ENCODE measurements at regions not wholly inside any gene's neighbourhood (a gene's known extent, or its start where the extent isn't known, plus 50 kb on each side); places are given as distances from the start of the nearest gene placed in this dataset.
A peak's percentile ranks its signal among the peaks of the same experiment; 100 is the strongest.

GRCh38 chr2:65919550-65920188, 487.3 kb upstream of the SPRED2 start:
- no peak overlapping the region for H3K4me2 ChIP-seq (ENCODE audit: insufficient read depth, low read length)
- no peaks in the 10 kb centered on the region for H3K36me3 ChIP-seq (ENCODE audit: insufficient read depth, low read length)
- H3K9ac ChIP-seq (ENCODE audit: low read depth, low read length) = no peak overlapping the region
- no peak overlapping the region for H3K4me3 ChIP-seq (ENCODE audit: low read depth in 1 of 2, low read length in 2 of 2)
- no peaks in the 10 kb centered on the region for H4K20me1 ChIP-seq (ENCODE audit: insufficient read depth, low read length)
- no peak for ATAC-seq (ENCODE audit: insufficient read depth, low read depth)
- H3K9me3 ChIP-seq (ENCODE audit: insufficient read depth, low read length, severe bottlenecking) = no peaks in the 10 kb centered on the region
- H3K79me2 ChIP-seq (ENCODE audit: insufficient read depth, low read length) = no peaks in the 10 kb centered on the region
- no peak for DNase-seq
- H2AFZ ChIP-seq (ENCODE audit: low read depth, low read length) = no peak overlapping the region
- TF ChIP-seq EZH2 (IDR thresholded peaks at IDR 0.05; ENCODE audit: borderline replicate concordance, low read depth, low read length, severe bottlenecking) = no peak
- TF ChIP-seq, protein P1, sequence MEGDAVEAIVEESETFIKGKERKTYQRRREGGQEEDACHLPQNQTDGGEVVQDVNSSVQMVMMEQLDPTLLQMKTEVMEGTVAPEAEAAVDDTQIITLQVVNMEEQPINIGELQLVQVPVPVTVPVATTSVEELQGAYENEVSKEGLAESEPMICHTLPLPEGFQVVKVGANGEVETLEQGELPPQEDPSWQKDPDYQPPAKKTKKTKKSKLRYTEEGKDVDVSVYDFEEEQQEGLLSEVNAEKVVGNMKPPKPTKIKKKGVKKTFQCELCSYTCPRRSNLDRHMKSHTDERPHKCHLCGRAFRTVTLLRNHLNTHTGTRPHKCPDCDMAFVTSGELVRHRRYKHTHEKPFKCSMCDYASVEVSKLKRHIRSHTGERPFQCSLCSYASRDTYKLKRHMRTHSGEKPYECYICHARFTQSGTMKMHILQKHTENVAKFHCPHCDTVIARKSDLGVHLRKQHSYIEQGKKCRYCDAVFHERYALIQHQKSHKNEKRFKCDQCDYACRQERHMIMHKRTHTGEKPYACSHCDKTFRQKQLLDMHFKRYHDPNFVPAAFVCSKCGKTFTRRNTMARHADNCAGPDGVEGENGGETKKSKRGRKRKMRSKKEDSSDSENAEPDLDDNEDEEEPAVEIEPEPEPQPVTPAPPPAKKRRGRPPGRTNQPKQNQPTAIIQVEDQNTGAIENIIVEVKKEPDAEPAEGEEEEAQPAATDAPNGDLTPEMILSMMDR (IDR thresholded peaks at IDR 0.05; ENCODE audit: borderline replicate concordance, extremely low read depth, low read length, poor library complexity, severe bottlenecking) = no peak
- no peaks in the 10 kb centered on the region for H3K4me1 ChIP-seq (ENCODE audit: insufficient read depth, low read length)
- H3K27me3 ChIP-seq (ENCODE audit: insufficient read depth, low read length, poor library complexity) = peaks cover 7% of the 10 kb centered on the region
- no peak overlapping the region for H3K27ac ChIP-seq (ENCODE audit: low read length)

DNA sequence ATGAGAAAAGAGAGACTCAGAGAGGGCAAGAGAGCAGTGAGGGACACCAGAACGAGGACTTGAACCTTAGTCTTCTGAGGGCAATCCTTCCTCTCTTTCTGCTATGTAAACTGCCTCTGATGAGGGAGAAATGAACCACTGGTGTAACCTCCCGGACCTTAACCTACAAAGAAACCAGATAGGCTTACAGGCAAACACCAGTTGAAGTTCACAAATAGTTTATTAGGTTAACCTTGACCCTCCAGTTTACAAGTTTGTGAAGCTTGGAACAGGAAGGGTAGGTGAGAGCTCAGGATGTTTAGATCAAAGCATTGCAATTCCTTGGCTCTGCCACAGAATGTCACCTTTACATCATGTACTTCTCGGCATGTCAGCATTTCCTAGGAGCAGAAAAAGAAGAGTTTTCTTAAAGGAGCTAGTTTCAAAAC, 486.4 kb upstream of the SPRED2 start:
- DNase-seq = no peak
- no peak overlapping the region for H3K27ac ChIP-seq (ENCODE audit: low read length)
- no peaks in the 10 kb centered on the region for H3K9me3 ChIP-seq (ENCODE audit: insufficient read depth, low read length, severe bottlenecking)
- no peak overlapping the region for H3K4me3 ChIP-seq (ENCODE audit: low read depth in 1 of 2, low read length in 2 of 2)
- no peak for ATAC-seq (ENCODE audit: insufficient read depth, low read depth)
- H3K9ac ChIP-seq (ENCODE audit: low read depth, low read length) = no peak overlapping the region
- no peaks in the 10 kb centered on the region for H3K79me2 ChIP-seq (ENCODE audit: insufficient read depth, low read length)
- H4K20me1 ChIP-seq (ENCODE audit: insufficient read depth, low read length) = no peaks in the 10 kb centered on the region
- no peak overlapping the region for H3K4me2 ChIP-seq (ENCODE audit: insufficient read depth, low read length)
- TF ChIP-seq EZH2 (IDR thresholded peaks at IDR 0.05; ENCODE audit: borderline replicate concordance, low read depth, low read length, severe bottlenecking) = no peak
- TF ChIP-seq, protein P1 (IDR thresholded peaks at IDR 0.05; ENCODE audit: borderline replicate concordance, extremely low read depth, low read length, poor library complexity, severe bottlenecking) = peak; percentile 41
- peaks cover 7% of the 10 kb centered on the region for H3K27me3 ChIP-seq (ENCODE audit: insufficient read depth, low read length, poor library complexity)
- H2AFZ ChIP-seq (ENCODE audit: low read depth, low read length) = no peak overlapping the region
- no peaks in the 10 kb centered on the region for H3K4me1 ChIP-seq (ENCODE audit: insufficient read depth, low read length)
- H3K36me3 ChIP-seq (ENCODE audit: insufficient read depth, low read length) = no peaks in the 10 kb centered on the region

GRCh38 chr2:65917986-65918385, 485.6 kb upstream of the SPRED2 start:
- Histone ChIP-seq H3K27me3 (ENCODE audit: insufficient read depth, low read length, poor library complexity) (peaks cover 7% of the 10 kb centered on the region), H3K9ac (ENCODE audit: low read depth, low read length) (no peak overlapping the region)

More at GRCh38 chr2:65917986-65918385, 485.6 kb upstream of the SPRED2 start:
- ATAC-seq (ENCODE audit: insufficient read depth, low read depth) (no peak), DNase-seq (no peak)
- TF ChIP-seq, protein P1 (IDR thresholded peaks at IDR 0.05; ENCODE audit: borderline replicate concordance, extremely low read depth, low read length, poor library complexity, severe bottlenecking) = no peak
- TF ChIP-seq EZH2 (IDR thresholded peaks at IDR 0.05; ENCODE audit: borderline replicate concordance, low read depth, low read length, severe bottlenecking) = no peak
- Histone ChIP-seq H3K4me3 (ENCODE audit: low read depth in 1 of 2, low read length in 2 of 2) (no peak overlapping the region), H3K79me2 (ENCODE audit: insufficient read depth, low read length) (no peaks in the 10 kb centered on the region), H3K4me1 (ENCODE audit: insufficient read depth, low read length) (no peaks in the 10 kb centered on the region), H3K27ac (ENCODE audit: low read length) (no peak overlapping the region), H3K36me3 (ENCODE audit: insufficient read depth, low read length) (no peaks in the 10 kb centered on the region), H4K20me1 (ENCODE audit: insufficient read depth, low read length) (no peaks in the 10 kb centered on the region), H3K9me3 (ENCODE audit: insufficient read depth, low read length, severe bottlenecking) (no peaks in the 10 kb centered on the region), H2AFZ (ENCODE audit: low read depth, low read length) (no peak overlapping the region), H3K4me2 (ENCODE audit: insufficient read depth, low read length) (no peak overlapping the region)
